ENCODE measurements at regions not wholly inside any gene's neighbourhood (a gene's known extent, or its start where the extent isn't known, plus 50 kb on each side); places are given as distances from the start of the nearest gene placed in this dataset.
"Not testable (repeated sequence)": the region's sequence is repeated elsewhere in the genome, so short reads cannot be mapped to it uniquely, and the experiment has no call there.

DNA sequence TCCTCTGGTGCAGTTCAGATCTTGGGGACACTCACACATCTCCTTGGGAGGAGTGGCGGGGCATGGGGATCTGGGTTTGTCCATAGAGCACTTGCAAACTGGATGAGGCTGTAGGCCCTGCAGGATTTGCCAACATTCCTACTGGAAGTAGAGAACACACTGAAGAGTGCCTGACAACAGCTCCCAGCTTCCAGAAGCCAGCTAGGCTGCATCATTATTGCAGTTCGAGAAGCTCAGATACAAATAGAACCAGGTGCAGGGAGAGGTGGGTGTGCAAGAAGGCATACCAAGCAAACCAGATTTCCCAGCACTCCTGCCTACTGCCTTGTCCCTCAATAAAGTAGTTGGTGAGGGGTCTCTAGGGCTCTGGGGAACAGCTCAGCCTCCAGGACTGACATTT is 52.5 kb downstream of the RHOB start:
- H3K4me3 ChIP-seq (ENCODE audit: control insufficient read depth, low read depth, low read length): no peak overlapping the region
- DNase-seq (ENCODE audit: low read depth): no peak
- TF ChIP-seq, protein P1, sequence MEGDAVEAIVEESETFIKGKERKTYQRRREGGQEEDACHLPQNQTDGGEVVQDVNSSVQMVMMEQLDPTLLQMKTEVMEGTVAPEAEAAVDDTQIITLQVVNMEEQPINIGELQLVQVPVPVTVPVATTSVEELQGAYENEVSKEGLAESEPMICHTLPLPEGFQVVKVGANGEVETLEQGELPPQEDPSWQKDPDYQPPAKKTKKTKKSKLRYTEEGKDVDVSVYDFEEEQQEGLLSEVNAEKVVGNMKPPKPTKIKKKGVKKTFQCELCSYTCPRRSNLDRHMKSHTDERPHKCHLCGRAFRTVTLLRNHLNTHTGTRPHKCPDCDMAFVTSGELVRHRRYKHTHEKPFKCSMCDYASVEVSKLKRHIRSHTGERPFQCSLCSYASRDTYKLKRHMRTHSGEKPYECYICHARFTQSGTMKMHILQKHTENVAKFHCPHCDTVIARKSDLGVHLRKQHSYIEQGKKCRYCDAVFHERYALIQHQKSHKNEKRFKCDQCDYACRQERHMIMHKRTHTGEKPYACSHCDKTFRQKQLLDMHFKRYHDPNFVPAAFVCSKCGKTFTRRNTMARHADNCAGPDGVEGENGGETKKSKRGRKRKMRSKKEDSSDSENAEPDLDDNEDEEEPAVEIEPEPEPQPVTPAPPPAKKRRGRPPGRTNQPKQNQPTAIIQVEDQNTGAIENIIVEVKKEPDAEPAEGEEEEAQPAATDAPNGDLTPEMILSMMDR (conservative IDR thresholded peaks at IDR 0.05; ENCODE audit: control insufficient read depth, insufficient read depth, low read depth, low read length): no peak

DNA sequence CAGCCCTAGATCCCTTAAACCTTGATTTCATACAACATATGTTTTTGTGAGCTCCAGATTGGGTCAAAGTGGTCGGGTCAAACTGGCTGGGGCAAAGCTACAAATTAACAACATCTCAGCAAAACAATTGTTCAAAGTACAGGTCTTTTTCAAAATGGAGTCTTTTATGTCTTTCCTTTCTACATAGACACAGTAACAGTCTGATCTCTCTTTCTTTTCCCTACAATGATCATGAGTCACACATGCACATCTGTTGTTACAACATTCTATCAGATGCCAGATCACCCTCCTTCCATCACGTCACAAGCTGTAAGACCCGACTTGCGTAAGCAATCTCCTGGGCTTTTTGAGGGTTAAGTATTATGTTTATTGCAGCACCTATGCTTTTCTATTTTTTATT is 55.1 kb downstream of the RHOB start:
- peak; percentile 100 for DNase-seq (ENCODE audit: low read depth)
- no peak overlapping the region for H3K4me3 ChIP-seq (ENCODE audit: control insufficient read depth, low read depth, low read length)
- TF ChIP-seq, protein P1 (conservative IDR thresholded peaks at IDR 0.05; ENCODE audit: control insufficient read depth, insufficient read depth, low read depth, low read length): no peak

DNA sequence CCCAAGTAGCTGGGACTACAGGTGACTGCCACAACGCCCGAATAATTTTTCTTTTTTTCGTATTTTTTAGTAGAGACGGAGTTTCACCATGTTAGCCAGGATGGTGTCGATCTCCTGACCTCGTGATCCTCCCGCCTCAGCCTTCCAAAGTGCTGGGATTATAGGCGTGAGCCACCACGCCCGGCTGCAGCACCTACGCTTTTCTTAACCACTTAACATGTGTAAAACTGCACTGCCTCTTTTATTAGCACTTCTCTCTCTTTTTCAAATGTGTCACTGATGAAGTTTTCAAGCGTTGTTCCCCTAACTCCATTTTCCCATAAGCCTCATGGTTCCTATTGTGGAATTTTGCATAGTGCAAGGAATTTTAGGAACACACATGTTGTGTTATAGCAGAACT is 55.6 kb downstream of the RHOB start:
- DNase-seq (ENCODE audit: low read depth); H3K4me3 ChIP-seq (ENCODE audit: control insufficient read depth, low read depth, low read length): not testable (repeated sequence)

DNA sequence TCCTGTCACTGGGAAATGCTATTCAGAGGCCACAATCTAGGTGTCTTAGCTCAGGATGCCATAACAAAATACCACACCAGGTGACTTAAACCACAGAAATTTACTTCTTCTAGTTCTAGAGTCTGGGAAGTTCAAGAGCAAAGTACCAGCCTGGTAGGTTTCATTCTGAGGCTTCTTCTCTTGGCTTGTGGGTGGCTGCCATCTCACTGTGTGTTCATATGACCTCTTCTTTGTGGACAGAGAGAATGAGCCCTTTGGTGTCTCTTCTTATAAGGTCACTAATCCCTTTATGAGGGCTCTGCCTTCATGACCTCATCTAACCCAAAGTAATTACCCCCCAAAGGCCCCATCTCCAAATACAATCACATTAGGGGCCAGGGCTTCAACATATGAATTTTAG is 57.3 kb downstream of the RHOB start:
- no peak overlapping the region for H3K4me3 ChIP-seq (ENCODE audit: control insufficient read depth, low read depth, low read length)
- no peak for DNase-seq (ENCODE audit: low read depth)
- TF ChIP-seq, protein P1 (conservative IDR thresholded peaks at IDR 0.05; ENCODE audit: control insufficient read depth, insufficient read depth, low read depth, low read length): no peak

DNA sequence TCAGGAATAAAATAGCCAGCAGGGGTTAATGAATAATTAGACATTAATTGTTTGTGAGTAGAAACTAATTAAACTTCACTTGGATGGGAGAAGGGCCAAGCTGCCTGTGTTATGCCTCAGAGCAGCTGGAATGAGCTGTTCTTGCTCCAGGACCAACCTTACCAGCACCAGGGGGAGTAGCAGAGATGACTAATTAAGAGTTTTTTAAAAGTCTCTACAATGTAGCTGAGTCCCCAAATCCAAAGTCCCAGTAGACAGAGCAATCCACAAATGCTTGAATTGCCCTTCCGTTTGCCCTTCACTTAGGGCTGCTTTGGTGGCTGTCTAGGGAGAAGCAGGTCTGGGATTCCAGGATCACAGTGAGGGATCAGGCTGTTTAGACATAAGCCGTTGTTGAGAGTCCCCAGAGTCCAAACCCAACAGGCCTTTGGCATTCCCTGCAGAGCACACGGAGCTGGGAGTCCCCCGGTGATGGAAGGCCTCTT is 59.4 kb downstream of the RHOB start:
- TF ChIP-seq, protein P1 (conservative IDR thresholded peaks at IDR 0.05; ENCODE audit: control insufficient read depth, insufficient read depth, low read depth, low read length): peak; percentile 43
- peak; percentile 83 for DNase-seq (ENCODE audit: low read depth)
- no peak overlapping the region for H3K4me3 ChIP-seq (ENCODE audit: control insufficient read depth, low read depth, low read length)

DNA sequence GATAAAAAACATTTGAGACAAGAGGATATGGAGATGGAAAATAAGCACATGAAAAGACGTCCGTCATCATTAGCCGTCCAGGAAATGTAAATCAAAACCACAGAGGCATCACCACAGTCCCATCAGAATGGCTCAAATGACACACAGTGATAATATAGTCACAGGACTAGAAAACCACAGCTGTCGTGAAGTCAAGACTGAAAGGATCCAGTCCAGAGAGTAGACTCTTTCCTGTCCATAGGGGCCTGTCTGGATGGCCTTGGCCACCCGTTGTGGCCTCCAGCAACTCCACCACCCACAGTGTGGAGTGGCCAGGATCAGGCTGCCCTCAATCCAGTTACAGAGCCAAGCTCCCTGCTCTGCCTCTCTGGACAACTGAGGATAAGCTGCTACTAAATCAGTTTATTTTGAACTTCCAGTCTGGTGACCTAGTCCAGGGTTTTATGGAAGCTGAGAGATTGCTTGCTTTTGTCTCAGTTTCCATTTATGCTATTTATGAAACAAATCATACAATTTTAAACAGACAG is 60.4 kb downstream of the RHOB start:
- no peak overlapping the region for H3K4me3 ChIP-seq (ENCODE audit: control insufficient read depth, low read depth, low read length)
- TF ChIP-seq, protein P1 (conservative IDR thresholded peaks at IDR 0.05; ENCODE audit: control insufficient read depth, insufficient read depth, low read depth, low read length): no peak
- DNase-seq (ENCODE audit: low read depth): no peak

DNA sequence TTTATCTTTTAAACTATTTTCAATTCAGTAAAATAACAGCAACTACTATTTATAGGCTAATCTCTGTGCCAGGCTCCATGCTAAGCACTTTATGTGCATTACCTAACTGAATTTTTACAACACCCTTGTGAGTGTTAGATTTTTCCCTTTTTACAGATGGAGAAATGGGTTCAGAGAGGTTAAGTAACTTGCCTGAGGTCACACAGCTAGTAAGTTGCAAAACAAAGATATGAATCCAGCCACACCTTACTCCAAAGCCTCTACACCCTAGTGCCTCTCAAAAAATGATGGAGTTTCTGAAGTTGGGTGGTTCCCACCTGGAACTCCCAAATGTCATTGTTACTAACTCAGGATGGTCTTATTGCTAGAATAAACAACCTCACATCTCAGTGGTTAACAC is 60.8 kb downstream of the RHOB start:
- no peak for DNase-seq (ENCODE audit: low read depth)
- H3K4me3 ChIP-seq (ENCODE audit: control insufficient read depth, low read depth, low read length): no peak overlapping the region
- TF ChIP-seq, protein P1 (conservative IDR thresholded peaks at IDR 0.05; ENCODE audit: control insufficient read depth, insufficient read depth, low read depth, low read length): no peak

Measured in fibroblast of mammary gland (primary cell).